ENCODE measurements at regions not wholly inside any gene's neighbourhood (a gene's known extent, or its start where the extent isn't known, plus 50 kb on each side); places are given as distances from the start of the nearest gene placed in this dataset.

GRCh38 chr5:167571824-167572223 is 719.6 kb upstream of the WWC1 start:
- no peaks in the 10 kb centered on the region for H3K9me3 ChIP-seq (ENCODE audit: control insufficient read depth, low read length)
- TF ChIP-seq CTCF (conservative IDR thresholded peaks at IDR 0.05), result no peak
- 81 to 83% methylated on average over 1 to 3 of the region's 3 CpGs for WGBS, 2 experiments (ENCODE audit: insufficient coverage in 1 of 2, insufficient read length in 1 of 2)
- H3K4me3 ChIP-seq (ENCODE audit: low read length), result no peak overlapping the region
- H3K36me3 ChIP-seq (ENCODE audit: control insufficient read depth, insufficient read depth, low read length), result no peaks in the 10 kb centered on the region
- no peak overlapping the region for H3K9ac ChIP-seq (ENCODE audit: extremely low read depth, low read length, poor library complexity, severe bottlenecking)
- Mint-ChIP-seq H3K4me3 (no peak overlapping the region), H3K9me3 (no peaks in the 10 kb centered on the region), H3K4me1 (peaks cover 54% of the 10 kb centered on the region), H3K36me3 (ENCODE audit: low read depth) (no peaks in the 10 kb centered on the region), H3K27ac (no peak overlapping the region), H3K27me3 (ENCODE audit: insufficient read depth) (peaks cover 10% of the 10 kb centered on the region)
- no peaks in the 10 kb centered on the region for H3K27me3 ChIP-seq (ENCODE audit: control insufficient read depth, insufficient read depth, low read length, poor library complexity, severe bottlenecking)
- peak; percentile 52 for DNase-seq
- no peak overlapping the region for H3K27ac ChIP-seq (ENCODE audit: low read depth, low read length)
- H3K4me1 ChIP-seq (ENCODE audit: control insufficient read depth, insufficient read depth, low read length), result peaks cover 23% of the 10 kb centered on the region

GRCh38 chr5:167573370-167574127 is 717.9 kb upstream of the WWC1 start:
- Mint-ChIP-seq H3K4me3 (peak overlapping the region; percentile 59), H3K9me3 (no peaks in the 10 kb centered on the region), H3K27ac (peak overlapping the region; percentile 72), H3K27me3 (ENCODE audit: insufficient read depth) (peaks cover 10% of the 10 kb centered on the region), H3K4me1 (peaks cover 68% of the 10 kb centered on the region), H3K36me3 (ENCODE audit: low read depth) (no peaks in the 10 kb centered on the region)
- H3K9me3 ChIP-seq (ENCODE audit: control insufficient read depth, low read length), result no peaks in the 10 kb centered on the region
- peak overlapping the region; percentile 64 for H3K9ac ChIP-seq (ENCODE audit: extremely low read depth, low read length, poor library complexity, severe bottlenecking)
- peak; percentile 89 for DNase-seq
- H3K4me3 ChIP-seq (ENCODE audit: low read length), result peak overlapping the region; percentile 85
- peak overlapping the region; percentile 87 for H3K27ac ChIP-seq (ENCODE audit: low read depth, low read length)
- 1% methylated on average over 16 to 23 of the region's 23 CpGs for WGBS, 2 experiments (ENCODE audit: insufficient coverage in 1 of 2, insufficient read length in 1 of 2)
- peaks cover 23% of the 10 kb centered on the region for H3K4me1 ChIP-seq (ENCODE audit: control insufficient read depth, insufficient read depth, low read length)
- H3K36me3 ChIP-seq (ENCODE audit: control insufficient read depth, insufficient read depth, low read length), result no peaks in the 10 kb centered on the region
- peak; percentile 26 for TF ChIP-seq CTCF (conservative IDR thresholded peaks at IDR 0.05)
- H3K27me3 ChIP-seq (ENCODE audit: control insufficient read depth, insufficient read depth, low read length, poor library complexity, severe bottlenecking), result no peaks in the 10 kb centered on the region

GRCh38 chr5:167574464-167574863 is 717.0 kb upstream of the WWC1 start:
- H3K36me3 Mint-ChIP-seq (ENCODE audit: low read depth), result no peaks in the 10 kb centered on the region
- H3K9me3 Mint-ChIP-seq, result no peaks in the 10 kb centered on the region
- H3K27ac ChIP-seq (ENCODE audit: low read depth, low read length), result no peak overlapping the region
- peaks cover 10% of the 10 kb centered on the region for H3K27me3 Mint-ChIP-seq (ENCODE audit: insufficient read depth)
- no peak for DNase-seq
- H3K27ac Mint-ChIP-seq, result peak overlapping the region; percentile 16
- H3K4me3 Mint-ChIP-seq, result peak overlapping the region; percentile 59
- H3K36me3 ChIP-seq (ENCODE audit: control insufficient read depth, insufficient read depth, low read length), result no peaks in the 10 kb centered on the region
- peak overlapping the region; percentile 64 for H3K9ac ChIP-seq (ENCODE audit: extremely low read depth, low read length, poor library complexity, severe bottlenecking)
- peak overlapping the region; percentile 85 for H3K4me3 ChIP-seq (ENCODE audit: low read length)
- WGBS, 2 experiments (ENCODE audit: insufficient coverage in 1 of 2, insufficient read length in 1 of 2), result 24 to 26% methylated on average over 4 to 7 of the region's 7 CpGs
- H3K27me3 ChIP-seq (ENCODE audit: control insufficient read depth, insufficient read depth, low read length, poor library complexity, severe bottlenecking), result no peaks in the 10 kb centered on the region
- no peak for TF ChIP-seq CTCF (conservative IDR thresholded peaks at IDR 0.05)
- peaks cover 23% of the 10 kb centered on the region for H3K4me1 ChIP-seq (ENCODE audit: control insufficient read depth, insufficient read depth, low read length)
- H3K9me3 ChIP-seq (ENCODE audit: control insufficient read depth, low read length), result no peaks in the 10 kb centered on the region
- peaks cover 66% of the 10 kb centered on the region for H3K4me1 Mint-ChIP-seq

Measured in endodermal cell (in vitro differentiated cells).